ENCODE measurements at regions not wholly inside any gene's neighbourhood (a gene's known extent, or its start where the extent isn't known, plus 50 kb on each side); places are given as distances from the start of the nearest gene placed in this dataset.

GRCh38 chr6:21382821-21383449 lies 210.6 kb upstream of the SOX4 start:
- no peak for DNase-seq

- no peak for DNase-seq
These were observed 210.0 kb upstream of the SOX4 start for GRCh38 chr6:21383450-21384085.

GRCh38 chr6:21384216-21384615 lies 209.3 kb upstream of the SOX4 start:
- no peak for DNase-seq

- DNase-seq, result no peak
These were observed 206.8 kb upstream of the SOX4 start for GRCh38 chr6:21386744-21387143.

GRCh38 chr6:21390532-21391213 lies 202.9 kb upstream of the SOX4 start:
- no peak for DNase-seq

GRCh38 chr6:21392177-21392576 lies 201.4 kb upstream of the SOX4 start:
- no peak for DNase-seq

- DNase-seq, result no peak
These were observed 199.9 kb upstream of the SOX4 start for GRCh38 chr6:21393441-21394165.

GRCh38 chr6:21395121-21395520 lies 198.4 kb upstream of the SOX4 start:
- no peak for DNase-seq

- no peak for DNase-seq
These were observed 197.2 kb upstream of the SOX4 start for GRCh38 chr6:21396313-21396712.

- no peak for DNase-seq
These were observed 194.7 kb upstream of the SOX4 start for GRCh38 chr6:21398741-21399325.

GRCh38 chr6:21402368-21402767 lies 191.2 kb upstream of the SOX4 start:
- no peak for DNase-seq

GRCh38 chr6:21404577-21404976 lies 189.0 kb upstream of the SOX4 start:
- no peak for DNase-seq

- no peak for DNase-seq
These were observed 187.2 kb upstream of the SOX4 start for GRCh38 chr6:21406316-21406715.

GRCh38 chr6:21409231-21409630 lies 184.3 kb upstream of the SOX4 start:
- DNase-seq, result no peak

- DNase-seq, result no peak
These were observed 180.1 kb upstream of the SOX4 start for GRCh38 chr6:21413428-21413827.

- DNase-seq, result no peak
These were observed 179.5 kb upstream of the SOX4 start for GRCh38 chr6:21414065-21414464.

GRCh38 chr6:21420146-21420878 lies 173.2 kb upstream of the SOX4 start:
- no peak for DNase-seq

GRCh38 chr6:21420926-21421325 lies 172.6 kb upstream of the SOX4 start:
- DNase-seq, result no peak

- DNase-seq, result no peak
These were observed 170.3 kb upstream of the SOX4 start for GRCh38 chr6:21423106-21423854.

GRCh38 chr6:21426841-21427490 lies 166.6 kb upstream of the SOX4 start:
- DNase-seq, result no peak

- DNase-seq, result no peak
These were observed 164.3 kb upstream of the SOX4 start for GRCh38 chr6:21429291-21429690.
